HG02678 (cell line): ENCODE measurements at regions not wholly inside any gene's neighbourhood (a gene's known extent, or its start where the extent isn't known, plus 50 kb on each side); places are given as distances from the start of the nearest gene placed in this dataset.

Source experiments
- ATAC-seq: cut with Tn5 transposase; IDR thresholded peaks from one replicate; pipeline ENCODE4 v1.9.1; 2021; ENCODE audit warnings: mild to moderate bottlenecking, moderate library complexity; ENCODE audit not compliant: unreplicated experiment

GRCh38 chr14:56494167-56494566 is 85.4 kb upstream of the TMEM260 start:
- no peak for ATAC-seq

GRCh38 chr14:56498112-56498511 is 81.5 kb upstream of the TMEM260 start:
- ATAC-seq: no peak

DNA sequence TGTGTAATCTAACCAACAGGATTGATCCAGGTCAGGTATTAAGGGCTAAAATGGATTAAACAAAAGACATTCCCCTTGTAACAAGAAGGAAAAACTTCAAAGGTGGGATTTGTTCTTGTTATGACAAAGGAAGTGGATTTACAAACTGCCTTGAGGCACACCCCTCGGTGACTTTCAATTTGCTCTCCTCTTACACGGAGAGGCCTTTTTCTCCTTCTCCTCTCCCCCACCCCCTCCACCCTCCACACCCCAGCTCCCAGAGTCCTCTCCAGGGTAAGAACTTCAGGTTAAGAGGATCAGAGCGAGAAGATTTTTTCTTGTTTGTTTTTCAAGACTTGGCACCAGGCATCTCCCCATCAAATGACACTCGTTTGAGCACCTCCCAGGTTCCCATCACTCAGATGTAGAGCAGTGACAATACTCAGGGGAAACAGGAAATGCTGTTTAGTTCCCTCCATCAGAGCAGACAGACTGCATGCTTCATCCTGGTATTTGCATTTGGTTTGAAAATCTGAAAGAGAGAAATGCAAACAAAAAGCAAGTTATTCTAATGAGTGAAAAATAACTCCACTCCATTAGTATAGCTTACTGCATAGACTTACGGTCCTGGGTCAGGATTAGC is 77.6 kb upstream of the TMEM260 start:
- ATAC-seq: no peak

DNA sequence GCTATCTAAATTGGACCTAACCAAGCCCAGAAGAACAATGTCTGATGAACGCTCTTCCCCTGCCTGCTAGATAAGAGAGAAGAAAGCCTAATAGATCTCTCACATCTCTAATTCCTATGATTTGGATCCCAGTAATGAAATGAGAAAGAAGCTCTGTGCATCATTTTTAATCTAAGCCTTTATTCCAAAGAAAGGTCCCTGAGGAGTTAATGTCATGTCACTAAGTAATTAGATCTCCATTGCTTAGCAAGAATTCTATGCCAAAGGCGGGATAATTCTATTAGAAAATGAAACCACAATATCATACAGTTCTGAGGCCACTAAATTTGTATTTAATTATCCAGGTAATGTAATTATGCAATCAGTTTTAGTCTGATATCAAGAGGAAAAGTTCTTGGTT is 74.2 kb upstream of the TMEM260 start:
- ATAC-seq: no peak

- no peak for ATAC-seq
Observed at GRCh38 chr14:56512521-56512920, 67.1 kb upstream of the TMEM260 start.

- no peak for ATAC-seq
Observed at GRCh38 chr14:56514663-56515371, 64.8 kb upstream of the TMEM260 start.

DNA sequence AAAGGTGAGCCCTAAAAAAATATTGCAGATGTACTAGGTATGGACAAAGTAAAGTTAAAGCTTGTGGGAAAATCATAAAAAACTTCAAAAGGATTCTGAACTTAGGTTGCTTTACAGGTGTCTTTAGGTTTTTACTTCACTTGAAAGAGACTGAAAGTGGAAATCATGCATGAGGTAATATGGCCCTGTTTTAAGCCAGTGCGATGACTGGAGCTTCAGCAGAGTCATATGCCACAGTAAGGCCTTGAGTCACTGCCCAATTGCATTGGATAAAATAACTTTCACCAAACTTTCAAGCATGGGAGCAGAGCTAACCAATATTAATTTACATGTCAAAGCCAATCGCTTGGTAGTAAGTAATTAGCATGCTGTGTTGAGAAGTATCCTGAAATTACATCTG is 63.9 kb upstream of the TMEM260 start:
- no peak for ATAC-seq

- ATAC-seq: no peak
Observed at GRCh38 chr14:56522403-56522802, 57.2 kb upstream of the TMEM260 start.

- no peak for ATAC-seq
Observed at GRCh38 chr14:56524971-56525677, 54.5 kb upstream of the TMEM260 start.

DNA sequence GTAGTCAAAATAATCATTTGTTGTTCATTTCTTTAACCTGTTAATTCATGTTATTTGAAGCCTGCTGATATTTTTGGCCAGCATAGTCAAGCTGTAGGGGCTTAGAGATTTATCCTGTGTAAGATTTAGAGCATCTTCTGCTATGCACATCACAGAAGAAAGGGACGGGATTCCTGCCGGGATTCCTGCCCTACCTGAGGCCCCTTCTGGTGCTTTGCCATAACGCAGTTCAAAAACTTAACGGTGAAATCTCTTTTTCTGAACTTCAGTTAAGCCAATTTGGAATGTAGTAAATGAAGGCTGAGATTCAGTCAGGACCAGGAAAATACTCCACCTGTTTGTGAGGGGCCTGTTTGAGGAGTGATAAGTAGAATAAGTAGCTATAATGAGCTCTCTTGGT is 50.7 kb upstream of the TMEM260 start:
- ATAC-seq: no peak
